Ovary (tissue), 3 donors: ENCODE measurements at regions not wholly inside any gene's neighbourhood (a gene's known extent, or its start where the extent isn't known, plus 50 kb on each side); places are given as distances from the start of the nearest gene placed in this dataset.

ENCODE experiments used
- EP300 ChIP-seq: sonication (generic); formaldehyde crosslinking; IDR thresholded peaks from one replicate; pipeline ENCODE4 v1.6.1; 2017; ENCODE audit warnings: antibody characterized with exemption
- POLR2A ChIP-seq: fragments of 450-650 bp; IDR thresholded peaks from one replicate; pipeline ENCODE4 v1.6.1; 2017; ENCODE audit warnings: antibody characterized with exemption, mild to moderate bottlenecking, moderate library complexity
- TF ChIP-seq, protein P1 (sequence below), 3 donors: fragments of 450-650 bp in 2 of 3; fragments of 200-600 bp in 1 of 3; IDR thresholded peaks; one replicate each; pipeline versions ENCODE4 v1.5.1 to v1.8.0; 2016 to 2022; ENCODE audit warnings: antibody characterized with exemption in 3 of 3, mild to moderate bottlenecking in 1 of 3
- donor health status: DM: no; HTN: no; CAD: no.

DNA sequence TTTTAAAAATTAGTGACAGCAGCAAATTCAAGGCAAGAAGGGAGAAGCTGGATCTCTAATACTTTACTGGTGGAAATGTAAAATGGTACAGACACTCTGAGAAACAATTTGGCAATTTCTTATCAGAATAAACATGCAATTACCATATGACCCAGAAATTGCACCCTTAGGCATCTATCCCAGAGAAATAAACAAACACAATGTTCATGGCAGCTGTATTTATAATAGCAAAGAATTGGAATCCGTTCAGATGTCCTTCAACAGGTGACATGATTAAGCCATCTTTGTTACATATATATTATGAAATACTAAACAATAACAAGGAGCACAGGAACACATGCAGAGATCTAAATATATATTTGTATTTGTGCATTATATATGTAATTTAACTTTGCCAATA is 756.5 kb downstream of the SLITRK1 start:
- TF ChIP-seq, protein P1, sequence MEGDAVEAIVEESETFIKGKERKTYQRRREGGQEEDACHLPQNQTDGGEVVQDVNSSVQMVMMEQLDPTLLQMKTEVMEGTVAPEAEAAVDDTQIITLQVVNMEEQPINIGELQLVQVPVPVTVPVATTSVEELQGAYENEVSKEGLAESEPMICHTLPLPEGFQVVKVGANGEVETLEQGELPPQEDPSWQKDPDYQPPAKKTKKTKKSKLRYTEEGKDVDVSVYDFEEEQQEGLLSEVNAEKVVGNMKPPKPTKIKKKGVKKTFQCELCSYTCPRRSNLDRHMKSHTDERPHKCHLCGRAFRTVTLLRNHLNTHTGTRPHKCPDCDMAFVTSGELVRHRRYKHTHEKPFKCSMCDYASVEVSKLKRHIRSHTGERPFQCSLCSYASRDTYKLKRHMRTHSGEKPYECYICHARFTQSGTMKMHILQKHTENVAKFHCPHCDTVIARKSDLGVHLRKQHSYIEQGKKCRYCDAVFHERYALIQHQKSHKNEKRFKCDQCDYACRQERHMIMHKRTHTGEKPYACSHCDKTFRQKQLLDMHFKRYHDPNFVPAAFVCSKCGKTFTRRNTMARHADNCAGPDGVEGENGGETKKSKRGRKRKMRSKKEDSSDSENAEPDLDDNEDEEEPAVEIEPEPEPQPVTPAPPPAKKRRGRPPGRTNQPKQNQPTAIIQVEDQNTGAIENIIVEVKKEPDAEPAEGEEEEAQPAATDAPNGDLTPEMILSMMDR (IDR thresholded peaks at IDR 0.05) = no peak
- TF ChIP-seq POLR2A (no peak), EP300 (no peak)
